Fibroblast of peridontal ligament (primary cell): ENCODE measurements at regions not wholly inside any gene's neighbourhood (a gene's known extent, or its start where the extent isn't known, plus 50 kb on each side); places are given as distances from the start of the nearest gene placed in this dataset.
"Not testable (repeated sequence)": the region's sequence is repeated elsewhere in the genome, so short reads cannot be mapped to it uniquely, and the experiment has no call there.

Experiments used
- DNase-seq: peaks from one replicate; pipeline ENCODE4 v3.0.0-alpha.2; 2010; ENCODE audit errors: extremely low read depth

DNA sequence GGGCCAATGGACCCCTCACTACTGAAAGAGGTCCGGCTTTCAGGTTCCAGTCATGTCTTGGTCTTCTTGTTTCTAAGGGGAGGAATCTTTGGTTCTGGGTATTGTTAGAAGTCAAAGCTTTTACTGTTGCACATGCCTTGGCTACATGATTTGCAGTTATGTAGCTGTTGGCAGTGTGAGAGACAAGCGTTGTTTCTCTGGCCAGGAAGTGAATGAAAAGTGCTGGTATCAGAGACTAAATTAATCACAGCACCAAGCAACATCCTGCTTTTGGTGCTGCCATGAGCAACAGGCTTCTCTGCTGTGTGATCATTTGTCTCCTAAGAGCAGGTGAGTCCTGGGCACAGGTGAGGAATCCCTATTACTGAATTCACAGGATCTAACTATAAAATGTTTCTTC lies 100.1 kb upstream of the PRSS3 start:
- no peak for DNase-seq

DNA sequence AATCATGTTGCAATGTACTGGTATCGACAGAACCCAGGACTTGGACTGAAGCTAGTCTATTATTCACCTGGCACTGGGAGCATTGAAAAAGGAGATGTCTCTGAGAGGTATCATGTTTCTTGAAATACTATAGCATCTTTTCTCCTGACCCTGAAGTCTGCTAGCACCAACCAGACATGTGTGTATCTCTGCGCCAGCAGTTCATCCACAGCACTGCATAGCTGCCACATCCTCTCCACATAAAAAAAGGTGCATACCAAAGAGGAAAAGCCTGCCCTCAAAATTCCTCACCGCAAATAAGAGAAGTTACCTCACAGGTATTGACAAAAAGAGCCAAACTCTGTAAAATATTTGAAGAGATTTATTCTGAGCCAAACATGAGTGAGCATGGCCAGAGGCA lies 99.5 kb upstream of the PRSS3 start:
- no peak for DNase-seq

- DNase-seq: no peak
Measured at GRCh38 chr9:33697171-33697570, 98.2 kb upstream of the PRSS3 start.

GRCh38 chr9:33698267-33698666 lies 97.1 kb upstream of the PRSS3 start:
- DNase-seq: no peak

- DNase-seq: not testable (repeated sequence)
Measured at GRCh38 chr9:33700940-33701339, 94.4 kb upstream of the PRSS3 start.

- no peak for DNase-seq
Measured at GRCh38 chr9:33703430-33704102, 91.8 kb upstream of the PRSS3 start.

DNA sequence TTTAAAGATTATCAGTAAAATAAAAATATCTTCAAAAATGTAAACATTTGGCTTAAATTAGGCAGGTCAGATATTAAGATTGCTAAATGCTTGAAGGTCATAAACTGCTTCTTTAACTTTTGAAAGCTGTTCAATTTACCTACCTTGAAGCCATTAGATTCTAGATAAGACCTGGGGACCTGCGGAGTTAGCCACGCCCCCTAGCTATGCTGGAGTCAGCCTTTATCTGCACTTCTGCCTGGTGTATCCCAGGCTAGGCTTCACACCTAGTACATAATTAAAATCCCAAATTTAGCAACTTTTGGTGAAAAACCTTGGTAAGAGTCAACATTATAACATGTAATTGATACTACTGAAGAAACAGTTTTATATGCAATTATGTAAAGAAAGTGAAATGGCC lies 89.9 kb upstream of the PRSS3 start:
- DNase-seq: not testable (repeated sequence)

DNA sequence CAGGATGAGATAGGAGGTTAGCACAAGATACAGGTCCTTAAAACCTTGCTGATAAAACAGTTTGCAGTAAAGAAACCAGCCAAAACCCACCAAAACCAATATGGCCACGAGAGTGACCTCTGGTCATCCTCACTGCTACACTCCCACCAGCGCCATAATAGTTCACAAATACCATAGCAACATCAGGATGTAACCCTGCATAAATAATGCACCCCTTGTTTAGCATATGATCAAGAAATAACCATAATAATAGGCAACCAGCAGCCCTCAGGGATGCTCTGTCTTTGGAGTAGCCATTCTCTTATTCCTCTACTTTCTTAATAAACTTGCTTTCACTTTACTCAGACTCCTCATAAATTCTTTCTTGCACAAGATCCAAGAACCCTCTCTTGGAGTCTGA lies 86.9 kb upstream of the PRSS3 start:
- no peak for DNase-seq

GRCh38 chr9:33709269-33709668 lies 86.1 kb upstream of the PRSS3 start:
- no peak for DNase-seq

- not testable (repeated sequence) for DNase-seq
Measured at GRCh38 chr9:33711418-33711817, 83.9 kb upstream of the PRSS3 start.

- no peak for DNase-seq
Measured at GRCh38 chr9:33714989-33715388, 80.4 kb upstream of the PRSS3 start.

- no peak for DNase-seq
Measured at GRCh38 chr9:33718987-33719386, 76.4 kb upstream of the PRSS3 start.

- DNase-seq: no peak
Measured at GRCh38 chr9:33719581-33720374, 75.6 kb upstream of the PRSS3 start.

GRCh38 chr9:33721674-33722358 lies 73.5 kb upstream of the PRSS3 start:
- DNase-seq: peak; percentile 86

DNA sequence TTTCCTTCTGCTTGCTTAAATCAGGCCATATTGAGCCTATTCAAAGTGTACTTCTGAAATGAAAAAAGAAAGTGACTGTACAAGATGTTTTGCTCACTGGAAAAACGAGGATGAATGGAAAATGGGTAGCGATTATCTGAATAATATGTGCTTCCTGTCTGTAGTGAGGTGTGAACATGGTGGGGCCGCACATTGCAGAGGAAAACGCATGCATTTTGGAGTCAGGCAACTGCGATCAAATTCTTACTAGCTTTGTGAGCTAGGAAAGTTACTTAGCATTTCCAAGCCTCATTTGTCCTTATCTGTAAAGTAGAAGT lies 73.0 kb upstream of the PRSS3 start:
- DNase-seq: no peak

DNA sequence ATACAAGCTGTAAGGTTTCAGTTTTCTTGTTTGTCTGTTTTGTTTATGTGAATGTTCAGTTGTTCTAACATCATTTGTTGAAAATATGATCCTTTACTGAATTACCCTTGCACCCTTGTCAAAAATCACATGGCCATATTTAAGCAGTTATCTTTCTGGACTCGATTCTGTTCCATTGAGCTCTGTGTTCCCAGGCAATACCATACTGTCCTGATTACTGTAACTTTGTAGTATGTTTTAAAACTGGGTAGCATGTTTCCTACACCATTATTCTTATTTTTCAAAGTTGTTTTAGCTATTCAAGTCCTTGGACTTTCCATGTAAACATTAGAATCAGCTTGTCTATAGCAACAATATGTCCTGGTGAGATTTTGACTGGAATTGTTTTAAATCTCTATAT lies 66.7 kb upstream of the PRSS3 start:
- no peak for DNase-seq

DNA sequence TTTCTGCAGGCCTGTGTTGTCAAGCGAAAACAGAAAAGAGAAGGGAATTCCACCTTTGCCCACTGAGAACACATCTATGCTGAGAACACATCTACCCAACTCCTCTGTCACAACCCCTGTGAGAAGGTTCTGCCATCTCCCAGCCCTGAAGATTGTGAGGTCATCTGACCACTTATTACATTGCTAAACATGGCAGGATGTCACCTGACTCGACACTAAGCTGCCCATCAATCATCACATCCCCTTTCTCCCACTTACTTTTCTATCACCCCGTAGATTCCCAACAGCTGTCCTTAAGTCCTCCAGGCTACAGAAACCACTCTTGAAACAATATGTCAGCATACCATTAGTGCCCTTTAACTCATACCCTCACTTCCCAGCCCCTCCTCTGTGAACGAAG lies 64.2 kb upstream of the PRSS3 start:
- no peak for DNase-seq

GRCh38 chr9:33731625-33732024 lies 63.7 kb upstream of the PRSS3 start:
- no peak for DNase-seq

DNA sequence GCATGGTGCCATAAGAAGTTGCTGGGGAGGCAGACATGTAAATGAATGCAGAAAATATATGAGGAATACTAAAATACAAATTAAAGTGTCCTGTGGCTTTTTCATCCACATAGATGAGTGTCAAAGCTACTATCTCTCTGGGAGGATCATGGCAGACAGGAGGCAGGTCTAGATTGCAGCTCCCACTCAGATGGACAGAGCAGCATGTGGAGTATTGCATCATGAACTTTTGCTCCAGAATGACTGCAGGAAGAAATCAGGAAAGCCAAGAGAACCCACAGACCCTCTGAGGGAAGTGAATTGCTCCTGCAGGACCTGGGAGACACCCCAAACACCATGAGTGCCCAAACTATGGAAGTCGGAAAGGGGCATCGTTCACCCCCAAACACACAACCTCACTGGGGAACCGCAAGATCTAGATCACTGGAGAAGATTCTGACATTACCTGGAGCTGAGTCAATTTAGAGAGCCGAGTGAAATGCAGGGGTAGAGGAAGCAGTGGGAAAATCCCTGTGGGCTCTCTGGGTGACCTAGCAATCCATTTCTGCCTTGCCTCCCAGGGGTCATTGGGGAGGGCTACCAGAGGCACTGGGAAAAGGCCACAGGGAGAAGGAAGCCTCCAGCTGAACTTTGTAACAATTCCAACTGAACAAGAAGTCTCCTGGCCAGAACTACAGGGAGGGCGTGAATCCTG lies 61.0 kb upstream of the PRSS3 start:
- DNase-seq: not testable (repeated sequence)

DNA sequence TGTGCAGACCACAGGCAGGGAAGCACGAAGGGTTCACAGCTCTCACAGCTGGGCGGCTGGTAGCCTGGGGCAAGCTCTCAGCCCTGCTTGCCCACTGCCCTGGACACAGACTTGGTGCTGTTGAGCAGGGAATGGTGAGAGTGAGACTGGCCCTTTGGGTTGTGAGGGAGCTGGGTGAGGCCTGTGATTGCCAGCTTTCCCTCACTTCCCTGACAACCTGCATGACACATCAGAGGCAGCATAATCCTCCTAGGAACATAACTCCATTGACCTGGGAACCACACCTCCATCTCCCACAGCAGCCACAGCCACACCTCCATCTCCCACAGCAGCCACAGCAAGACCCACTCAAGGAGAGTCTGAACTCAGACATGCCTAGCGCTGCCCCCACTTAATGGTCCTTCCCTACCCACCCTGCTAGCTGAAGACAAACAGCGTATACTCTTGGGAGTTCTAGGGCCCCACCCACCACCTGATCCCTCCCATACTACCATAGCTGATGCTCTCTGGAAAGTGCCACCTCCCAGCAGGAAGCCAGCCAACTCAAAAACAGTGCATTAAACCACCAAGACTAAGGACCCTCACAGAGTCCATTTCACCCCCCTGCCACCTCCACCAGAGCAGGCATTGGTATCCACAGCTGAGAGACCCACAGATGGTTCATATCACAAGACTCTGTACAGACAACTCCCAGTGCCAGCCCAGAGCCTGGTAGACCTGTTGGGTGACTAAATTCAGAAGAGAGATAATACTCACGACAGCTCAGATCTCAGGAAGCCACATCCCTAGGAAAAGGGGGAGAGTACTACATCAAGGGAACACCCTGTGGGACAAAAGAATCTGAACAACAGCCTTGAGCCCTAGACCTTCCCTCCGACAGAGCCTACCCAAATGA lies 60.2 kb upstream of the PRSS3 start:
- not testable (repeated sequence) for DNase-seq
